Mesenchymal stem cell (in vitro differentiated cells and primary cell): ENCODE measurements at regions not wholly inside any gene's neighbourhood (a gene's known extent, or its start where the extent isn't known, plus 50 kb on each side); places are given as distances from the start of the nearest gene placed in this dataset.

Source experiments
- DNase-seq: peaks from one replicate; pipeline ENCODE4 v3.0.0-alpha.2; 2013
- H2AFZ ChIP-seq: one replicate; pipeline ENCODE4 v1.6.1; 2013; ENCODE audit warnings: low read depth, mild to moderate bottlenecking, control low read depth, inconsistent platforms, low read length, moderate library complexity
- H2AK5ac ChIP-seq: 2 replicates; pipeline ENCODE4 v1.6.1; 2013; ENCODE audit warnings: low read length, moderate library complexity, mild to moderate bottlenecking, inconsistent platforms; ENCODE audit not compliant: severe bottlenecking
- H2BK120ac ChIP-seq: one replicate; pipeline ENCODE4 v1.6.1; 2013; ENCODE audit warnings: low read depth, mild to moderate bottlenecking, inconsistent platforms, low read length, moderate library complexity
- H2BK12ac ChIP-seq, 2 experiments: one replicate each; pipeline ENCODE4 v1.6.1; 2013; ENCODE audit warnings: inconsistent platforms in 2 of 2, low read length in 2 of 2, mild to moderate bottlenecking in 2 of 2, moderate library complexity in 2 of 2, control low read depth in 1 of 2
- H2BK15ac ChIP-seq: one replicate; pipeline ENCODE4 v1.6.1; 2013; ENCODE audit warnings: mild to moderate bottlenecking, low read depth, inconsistent platforms; ENCODE audit not compliant: poor library complexity, severe bottlenecking
- H2BK5ac ChIP-seq: 2 replicates; pipeline ENCODE4 v1.6.1; 2013; ENCODE audit warnings: low read depth, mild to moderate bottlenecking, low read length, control low read depth, inconsistent platforms; ENCODE audit not compliant: poor library complexity, severe bottlenecking
- H3K14ac ChIP-seq, 2 experiments: one replicate each; pipeline ENCODE4 v1.6.1; 2013; ENCODE audit warnings: inconsistent platforms in 2 of 2, low read length in 2 of 2, control low read depth in 1 of 2, mild to moderate bottlenecking in 1 of 2, moderate library complexity in 1 of 2
- H3K18ac ChIP-seq, 2 experiments: one replicate each; pipeline ENCODE4 v1.6.1; 2013; ENCODE audit warnings: inconsistent platforms in 2 of 2, low read length in 2 of 2, control low read depth in 1 of 2, low read depth in 1 of 2, mild to moderate bottlenecking in 1 of 2
- H3K23ac ChIP-seq, 2 experiments: one replicate each; pipeline ENCODE4 v1.6.1; 2013; ENCODE audit warnings: inconsistent platforms in 2 of 2, low read length in 2 of 2, mild to moderate bottlenecking in 2 of 2, moderate library complexity in 2 of 2, control low read depth in 1 of 2
- H3K27ac ChIP-seq: 2 replicates; pipeline ENCODE4 v1.5.1; 2013; ENCODE audit warnings: mild to moderate bottlenecking, moderate library complexity, low read length, control low read depth, inconsistent platforms; ENCODE audit not compliant: poor library complexity, severe bottlenecking
- H3K27me3 ChIP-seq, 2 experiments: 2 replicates each; pipeline versions ENCODE4 v1.6.1 to v1.7.0; 2013; ENCODE audit warnings: low read length in 2 of 2, mild to moderate bottlenecking in 2 of 2, moderate library complexity in 2 of 2, control low read depth in 1 of 2, inconsistent platforms in 1 of 2; ENCODE audit not compliant: control insufficient read depth in 1 of 2, insufficient read depth in 1 of 2
- H3K36me3 ChIP-seq, 2 experiments: 2 replicates each; pipeline versions ENCODE4 v1.6.1 to v1.7.0; 2013; ENCODE audit warnings: low read length in 2 of 2, control low read depth in 1 of 2, inconsistent platforms in 1 of 2, low read depth in 1 of 2, mild to moderate bottlenecking in 1 of 2; ENCODE audit not compliant: insufficient read depth in 2 of 2, control insufficient read depth in 1 of 2
- H3K4ac ChIP-seq, 2 experiments: one replicate each; pipeline ENCODE4 v1.6.1; 2013; ENCODE audit warnings: inconsistent platforms in 2 of 2, low read length in 2 of 2, mild to moderate bottlenecking in 2 of 2, moderate library complexity in 2 of 2, control low read depth in 1 of 2, low read depth in 1 of 2
- H3K4me1 ChIP-seq: 2 replicates; pipeline ENCODE4 v1.6.1; 2013; ENCODE audit warnings: low read depth, low read length, control low read depth; ENCODE audit not compliant: control insufficient read depth, insufficient read depth
- H3K4me2 ChIP-seq: 2 replicates; pipeline ENCODE4 v1.6.1; 2013; ENCODE audit warnings: low read length, mild to moderate bottlenecking, inconsistent platforms; ENCODE audit not compliant: poor library complexity, severe bottlenecking
- H3K4me3 ChIP-seq, 2 experiments: 2 replicates each; pipeline versions ENCODE4 v1.5.1 to v1.7.0; 2013; ENCODE audit warnings: low read length in 2 of 2, mild to moderate bottlenecking in 2 of 2, control low read depth in 1 of 2, low read depth in 1 of 2; ENCODE audit not compliant: insufficient read depth in 1 of 2
- H3K79me1 ChIP-seq: replicated peaks from 2 replicates; pipeline ENCODE4 v1.6.1; 2013; ENCODE audit warnings: mild to moderate bottlenecking, control low read depth, low read length, inconsistent platforms; ENCODE audit not compliant: poor library complexity, severe bottlenecking
- H3K9ac ChIP-seq: 2 replicates; pipeline ENCODE4 v1.7.0; 2013; ENCODE audit warnings: mild to moderate bottlenecking, low read length, moderate library complexity
- H3K9me3 ChIP-seq: 2 replicates; pipeline ENCODE4 v1.7.0; 2013; ENCODE audit warnings: mild to moderate bottlenecking, low read length; ENCODE audit not compliant: control insufficient read depth
- H4K8ac ChIP-seq: one replicate; pipeline ENCODE4 v1.6.1; 2013; ENCODE audit warnings: inconsistent platforms, mild to moderate bottlenecking, low read length, moderate library complexity
- H4K91ac ChIP-seq: one replicate; pipeline ENCODE4 v1.6.1; 2013; ENCODE audit warnings: mild to moderate bottlenecking, low read length, inconsistent platforms
- WGBS: methylation state at CpG from one replicate; pipeline ENCODE4 v1.1.7; 2013; ENCODE audit warnings: mixed read lengths; 5-methylcytosine and 5-hydroxymethylcytosine counted together

- Histone ChIP-seq H2BK120ac (no peak overlapping the region), H2BK12ac (no peak overlapping the region), H3K4me3 (no peak overlapping the region), H3K18ac (no peak overlapping the region), H4K91ac (no peak overlapping the region), H2BK15ac (no peak overlapping the region), H3K27me3 (peaks cover 0 to 32% of the 10 kb centered on the region in 2 experiments), H3K4me1 (peaks cover 10% of the 10 kb centered on the region), H3K14ac (no peak overlapping the region), H3K36me3 (no peaks in the 10 kb centered on the region), H3K23ac (peak overlapping the region in 1 of 2 experiments; percentile 78), H3K4me2 (no peak overlapping the region), H2AFZ (no peak overlapping the region), H3K9ac (no peak overlapping the region), H3K9me3 (no peaks in the 10 kb centered on the region), H3K79me1 (no peaks in the 10 kb centered on the region), H4K8ac (no peak overlapping the region), H2BK5ac (no peak overlapping the region), H3K27ac (no peak overlapping the region), H3K4ac (no peak overlapping the region), H2AK5ac (no peak overlapping the region)
- 41% methylated on average over 4 of the region's 4 CpGs for WGBS
- DNase-seq = peak; percentile 78
Measured at GRCh38 chr5:159826351-159827214, 89.7 kb upstream of the ADRA1B start.

GRCh38 chr5:159827861-159828260, 88.4 kb upstream of the ADRA1B start:
- Histone ChIP-seq H3K9ac (no peak overlapping the region), H4K8ac (no peak overlapping the region), H4K91ac (no peak overlapping the region), H3K18ac (no peak overlapping the region), H3K23ac (no peak overlapping the region), H3K14ac (no peak overlapping the region), H2BK15ac (no peak overlapping the region), H3K4me1 (peaks cover 10% of the 10 kb centered on the region), H3K4ac (no peak overlapping the region), H3K36me3 (no peaks in the 10 kb centered on the region), H3K27ac (no peak overlapping the region), H2AK5ac (no peak overlapping the region), H3K4me2 (no peak overlapping the region), H2AFZ (no peak overlapping the region), H2BK120ac (no peak overlapping the region), H3K27me3 (peaks cover 0 to 28% of the 10 kb centered on the region in 2 experiments), H3K9me3 (no peaks in the 10 kb centered on the region), H3K4me3 (no peak overlapping the region), H2BK12ac (no peak overlapping the region), H3K79me1 (no peaks in the 10 kb centered on the region), H2BK5ac (no peak overlapping the region)
- DNase-seq = no peak
- 95% methylated on average over 4 of the region's 4 CpGs for WGBS

GRCh38 chr5:159832073-159832472, 84.2 kb upstream of the ADRA1B start:
- peaks cover 5 to 43% of the 10 kb centered on the region in 2 experiments for H3K27me3 ChIP-seq
- H4K91ac ChIP-seq = no peak overlapping the region
- no peak overlapping the region for H3K14ac ChIP-seq
- no peak overlapping the region for H4K8ac ChIP-seq
- H3K4me1 ChIP-seq = no peaks in the 10 kb centered on the region
- no peak overlapping the region for H2BK120ac ChIP-seq
- no peaks in the 10 kb centered on the region for H3K36me3 ChIP-seq
- H3K9ac ChIP-seq = no peak overlapping the region
- no peak overlapping the region for H3K23ac ChIP-seq
- H2BK12ac ChIP-seq = no peak overlapping the region
- H3K4ac ChIP-seq = no peak overlapping the region
- H2AFZ ChIP-seq = no peak overlapping the region
- no peak overlapping the region for H3K18ac ChIP-seq
- 91% methylated on average over 2 of the region's 2 CpGs for WGBS
- no peaks in the 10 kb centered on the region for H3K79me1 ChIP-seq
- no peak overlapping the region for H2AK5ac ChIP-seq
- H3K4me3 ChIP-seq = no peak overlapping the region
- H2BK5ac ChIP-seq = no peak overlapping the region
- H3K4me2 ChIP-seq = no peak overlapping the region
- H3K27ac ChIP-seq = no peak overlapping the region
- DNase-seq = no peak
- no peak overlapping the region for H2BK15ac ChIP-seq
- peaks cover 4% of the 10 kb centered on the region for H3K9me3 ChIP-seq

- H3K4me3 ChIP-seq = no peak overlapping the region
- no peaks in the 10 kb centered on the region for H3K4me1 ChIP-seq
- no peaks in the 10 kb centered on the region for H3K36me3 ChIP-seq
- no peak overlapping the region for H2BK12ac ChIP-seq
- H3K79me1 ChIP-seq = no peaks in the 10 kb centered on the region
- no peak overlapping the region for H3K4me2 ChIP-seq
- no peak overlapping the region for H2BK5ac ChIP-seq
- H4K91ac ChIP-seq = no peak overlapping the region
- H3K23ac ChIP-seq = no peak overlapping the region
- no peak overlapping the region for H3K4ac ChIP-seq
- no peak overlapping the region for H3K27ac ChIP-seq
- no peak overlapping the region for H3K9ac ChIP-seq
- peaks cover 5 to 50% of the 10 kb centered on the region in 2 experiments for H3K27me3 ChIP-seq
- H2BK120ac ChIP-seq = no peak overlapping the region
- H2AFZ ChIP-seq = no peak overlapping the region
- H3K9me3 ChIP-seq = peaks cover 4% of the 10 kb centered on the region
- no peak overlapping the region for H3K18ac ChIP-seq
- no peak overlapping the region for H3K14ac ChIP-seq
- no peak overlapping the region for H2AK5ac ChIP-seq
- 72% methylated on average over 1 of the region's 2 CpGs for WGBS
- no peak overlapping the region for H2BK15ac ChIP-seq
- DNase-seq = no peak
- H4K8ac ChIP-seq = no peak overlapping the region
Measured at GRCh38 chr5:159833088-159833487, 83.2 kb upstream of the ADRA1B start.
